Endothelial cell of umbilical vein (primary cell): ENCODE measurements at regions not wholly inside any gene's neighbourhood (a gene's known extent, or its start where the extent isn't known, plus 50 kb on each side); places are given as distances from the start of the nearest gene placed in this dataset.

Experiments used
- EZH2 ChIP-seq: IDR thresholded peaks from 2 replicates; pipeline ENCODE4 v1.6.1; 2012; ENCODE audit warnings: borderline replicate concordance, low read depth, mild to moderate bottlenecking, moderate library complexity, low read length, inconsistent platforms; ENCODE audit not compliant: severe bottlenecking
- FOS ChIP-seq: IDR thresholded peaks from 2 replicates; pipeline ENCODE4 v1.6.1; 2011; ENCODE audit warnings: mild to moderate bottlenecking, low read length, moderate library complexity, borderline replicate concordance; ENCODE audit not compliant: insufficient read depth
- GATA2 ChIP-seq: IDR thresholded peaks from 2 replicates; pipeline ENCODE4 v1.7.0; 2011; ENCODE audit warnings: low read depth, mild to moderate bottlenecking, moderate library complexity, mixed read lengths, low read length; ENCODE audit not compliant: insufficient read length, insufficient read depth
- MYC ChIP-seq: IDR thresholded peaks from one replicate; pipeline ENCODE4 v1.6.1; 2011; ENCODE audit warnings: mild to moderate bottlenecking, low read depth, low read length
- POLR2A ChIP-seq: IDR thresholded peaks from 2 replicates; pipeline ENCODE4 v1.6.1; 2012; ENCODE audit warnings: low read depth, mild to moderate bottlenecking, control low read depth, low read length
- POLR2AphosphoS5 ChIP-seq: IDR thresholded peaks from 2 replicates; pipeline ENCODE4 v1.6.1; 2012; ENCODE audit warnings: low read depth, mild to moderate bottlenecking, control low read depth, low read length, moderate library complexity; ENCODE audit not compliant: insufficient read depth
- TF ChIP-seq, protein P1 (sequence below), 2 donors: IDR thresholded peaks; 1 replicate in 1 of 2; 2 replicates in 1 of 2; pipeline ENCODE4 v1.5.1; 2011; ENCODE audit warnings: low read length in 2 of 2, mild to moderate bottlenecking in 2 of 2, moderate library complexity in 2 of 2, control low read depth in 1 of 2, inconsistent platforms in 1 of 2, low read depth in 1 of 2; ENCODE audit not compliant: insufficient read depth in 1 of 2; ENCODE audit errors: extremely low read depth in 1 of 2

DNA sequence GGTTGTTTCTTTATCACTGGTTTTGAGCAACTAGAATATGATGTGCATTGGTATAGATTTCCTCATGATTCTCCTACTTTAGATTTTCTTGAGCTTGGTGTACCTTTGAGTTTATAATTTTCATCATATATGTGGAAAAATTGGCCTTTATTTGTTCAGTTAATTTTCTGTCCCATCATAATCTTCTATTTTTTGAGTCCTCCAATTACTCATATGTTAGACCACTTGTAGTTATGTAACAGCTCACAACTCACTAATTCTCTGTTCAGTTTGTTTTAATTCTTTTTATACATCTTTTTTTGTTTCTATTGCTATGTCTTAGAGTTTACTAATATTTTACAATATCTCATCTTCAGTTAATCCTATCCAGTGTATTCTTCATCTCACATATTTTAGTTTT is 81.3 kb upstream of the LAMA2 start:
- TF ChIP-seq, protein P1, sequence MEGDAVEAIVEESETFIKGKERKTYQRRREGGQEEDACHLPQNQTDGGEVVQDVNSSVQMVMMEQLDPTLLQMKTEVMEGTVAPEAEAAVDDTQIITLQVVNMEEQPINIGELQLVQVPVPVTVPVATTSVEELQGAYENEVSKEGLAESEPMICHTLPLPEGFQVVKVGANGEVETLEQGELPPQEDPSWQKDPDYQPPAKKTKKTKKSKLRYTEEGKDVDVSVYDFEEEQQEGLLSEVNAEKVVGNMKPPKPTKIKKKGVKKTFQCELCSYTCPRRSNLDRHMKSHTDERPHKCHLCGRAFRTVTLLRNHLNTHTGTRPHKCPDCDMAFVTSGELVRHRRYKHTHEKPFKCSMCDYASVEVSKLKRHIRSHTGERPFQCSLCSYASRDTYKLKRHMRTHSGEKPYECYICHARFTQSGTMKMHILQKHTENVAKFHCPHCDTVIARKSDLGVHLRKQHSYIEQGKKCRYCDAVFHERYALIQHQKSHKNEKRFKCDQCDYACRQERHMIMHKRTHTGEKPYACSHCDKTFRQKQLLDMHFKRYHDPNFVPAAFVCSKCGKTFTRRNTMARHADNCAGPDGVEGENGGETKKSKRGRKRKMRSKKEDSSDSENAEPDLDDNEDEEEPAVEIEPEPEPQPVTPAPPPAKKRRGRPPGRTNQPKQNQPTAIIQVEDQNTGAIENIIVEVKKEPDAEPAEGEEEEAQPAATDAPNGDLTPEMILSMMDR (IDR thresholded peaks at IDR 0.05; ENCODE audit: extremely low read depth in 1 of 2, insufficient read depth in 1 of 2, low read depth in 1 of 2, low read length in 2 of 2): no peak
- no peak for TF ChIP-seq POLR2A
- TF ChIP-seq EZH2: no peak
- no peak for TF ChIP-seq POLR2AphosphoS5
- TF ChIP-seq MYC: no peak
- TF ChIP-seq GATA2: no peak
- no peak for TF ChIP-seq FOS
